ENCODE measurements at regions not wholly inside any gene's neighbourhood (a gene's known extent, or its start where the extent isn't known, plus 50 kb on each side); places are given as distances from the start of the nearest gene placed in this dataset.

GRCh38 chr11:69218946-69219720 is 63.4 kb downstream of the SMIM38 start:
- no peak for TF ChIP-seq CTCF (IDR thresholded peaks at IDR 0.05)
- no peak for TF ChIP-seq POLR2A (IDR thresholded peaks at IDR 0.05)

All from body of pancreas (tissue), 4 donors.